MM.1S (cell line): ENCODE measurements at regions not wholly inside any gene's neighbourhood (a gene's known extent, or its start where the extent isn't known, plus 50 kb on each side); places are given as distances from the start of the nearest gene placed in this dataset.

ENCODE experiments used
- EZH2phosphoT487 ChIP-seq: fragments of 300-600 bp; sonication (generic); IDR thresholded peaks from 2 replicates; pipeline ENCODE4 v1.6.1; 2018; ENCODE audit warnings: antibody characterized with exemption, low read length
- TF ChIP-seq, protein P1 (sequence below): fragments of 300-600 bp; sonication (generic); IDR thresholded peaks from 2 replicates; pipeline ENCODE4 v1.5.1; 2016; ENCODE audit warnings: antibody characterized with exemption, low read length, mixed read lengths

- TF ChIP-seq, protein P1, sequence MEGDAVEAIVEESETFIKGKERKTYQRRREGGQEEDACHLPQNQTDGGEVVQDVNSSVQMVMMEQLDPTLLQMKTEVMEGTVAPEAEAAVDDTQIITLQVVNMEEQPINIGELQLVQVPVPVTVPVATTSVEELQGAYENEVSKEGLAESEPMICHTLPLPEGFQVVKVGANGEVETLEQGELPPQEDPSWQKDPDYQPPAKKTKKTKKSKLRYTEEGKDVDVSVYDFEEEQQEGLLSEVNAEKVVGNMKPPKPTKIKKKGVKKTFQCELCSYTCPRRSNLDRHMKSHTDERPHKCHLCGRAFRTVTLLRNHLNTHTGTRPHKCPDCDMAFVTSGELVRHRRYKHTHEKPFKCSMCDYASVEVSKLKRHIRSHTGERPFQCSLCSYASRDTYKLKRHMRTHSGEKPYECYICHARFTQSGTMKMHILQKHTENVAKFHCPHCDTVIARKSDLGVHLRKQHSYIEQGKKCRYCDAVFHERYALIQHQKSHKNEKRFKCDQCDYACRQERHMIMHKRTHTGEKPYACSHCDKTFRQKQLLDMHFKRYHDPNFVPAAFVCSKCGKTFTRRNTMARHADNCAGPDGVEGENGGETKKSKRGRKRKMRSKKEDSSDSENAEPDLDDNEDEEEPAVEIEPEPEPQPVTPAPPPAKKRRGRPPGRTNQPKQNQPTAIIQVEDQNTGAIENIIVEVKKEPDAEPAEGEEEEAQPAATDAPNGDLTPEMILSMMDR, result no peak
- no peak for TF ChIP-seq EZH2phosphoT487
Observed at GRCh38 chr15:100733101-100733842, 130.9 kb downstream of the ASB7 start.
